K562 (cell line): ENCODE measurements at regions not wholly inside any gene's neighbourhood (a gene's known extent, or its start where the extent isn't known, plus 50 kb on each side); places are given as distances from the start of the nearest gene placed in this dataset.

Experiments used
- ATAC-seq: fragments of 200-7000 bp; cut with Tn5 transposase; 3 replicates; pipeline ENCODE4 v1.9.1; 2020; ENCODE audit warnings: moderate library complexity
- BruUV-seq: library from RNA; stranded (reverse); fragments of 400-500 nt; replicated peaks from 2 replicates; lab custom pipeline; 2021; lab: Mats Ljungman, UMichigan
- CTCF ChIA-PET: fragments of 300-600 bp; formaldehyde crosslinking; extraction: SDS; loops from one replicate; lab custom pipeline; 2021; ENCODE audit warnings: low intra/inter-chr PET ratio; lab: Yijun Ruan, JAX
- POLR2A ChIA-PET: fragments of 300-600, 350-650 bp; sonication (Branson Sonifier 250); formaldehyde crosslinking; extraction: SDS; loops from one replicate; lab custom pipeline; 2021; ENCODE audit warnings: antibody characterized with exemption, inconsistent platforms; lab: Yijun Ruan, JAX
- DNase-seq, 4 experiments: peaks; one replicate each; pipeline versions ENCODE4 v3.0.0 to v3.0.0-alpha.2; 2011 to 2018; ENCODE audit warnings: low spot score in 3 of 4, mixed read lengths in 3 of 4; ENCODE audit errors: extremely low read depth in 1 of 4
- FAIRE-seq: peaks from 2 replicates; lab custom pipeline; 2011; peaks lifted over from hg19 to GRCh38; lab: Jason Lieb, UNC
- H2AFZ ChIP-seq: 2 replicates; pipeline ENCODE4 v1.6.0; 2011; ENCODE audit warnings: low read depth, low read length, control low read depth, inconsistent platforms
- H3K27ac ChIP-seq: fragments of 200-600 bp; 3 replicates; pipeline ENCODE4 v1.8.0; 2011; ENCODE audit warnings: low read depth, mild to moderate bottlenecking, control low read depth, inconsistent platforms, low read length, moderate library complexity, mixed read lengths; ENCODE audit errors: extremely low read depth
- H3K27me3 ChIP-seq, 2 experiments: fragments of 300-600 bp in 1 of 2; 2 replicates in 1 of 2; 3 replicates in 1 of 2; pipeline versions ENCODE4 v1.6.0 to v1.8.0; 2011; ENCODE audit warnings: inconsistent platforms in 2 of 2, low read length in 2 of 2, mild to moderate bottlenecking in 1 of 2, mixed read lengths in 1 of 2, moderate library complexity in 1 of 2; ENCODE audit not compliant: control insufficient read depth in 2 of 2, insufficient read depth in 2 of 2
- H3K36me3 ChIP-seq: fragments of 300-600 bp; 3 replicates; pipeline ENCODE4 v1.8.0; 2011; ENCODE audit warnings: mild to moderate bottlenecking, low read length, inconsistent platforms; ENCODE audit not compliant: control insufficient read depth, insufficient read depth
- H3K4me1 ChIP-seq, 2 experiments: fragments of 200-600 bp in 1 of 2; replicated peaks in 1 of 2; 2 replicates in 1 of 2; 3 replicates in 1 of 2; pipeline versions ENCODE4 v1.5.1 to v1.8.0; 2011; ENCODE audit warnings: inconsistent platforms in 2 of 2, low read length in 2 of 2, mild to moderate bottlenecking in 1 of 2, mixed read lengths in 1 of 2, moderate library complexity in 1 of 2; ENCODE audit not compliant: control insufficient read depth in 2 of 2, insufficient read depth in 2 of 2
- H3K4me2 ChIP-seq: 2 replicates; pipeline ENCODE4 v1.6.1; 2011; ENCODE audit warnings: low read length, control low read depth, inconsistent platforms, mixed read lengths; ENCODE audit not compliant: insufficient read depth
- H3K4me3 ChIP-seq: fragments of 200-600 bp; sonication (generic), shearing (Covaris generic); 2 replicates; pipeline ENCODE4 v1.5.1; 2016; ENCODE audit warnings: control low read depth, inconsistent platforms
- H3K79me2 ChIP-seq: fragments of 200-600 bp; 3 replicates; pipeline ENCODE4 v1.8.0; 2011; ENCODE audit warnings: low read length, inconsistent platforms; ENCODE audit not compliant: control insufficient read depth, insufficient read depth
- H3K9ac ChIP-seq, 2 experiments: 2 replicates each; pipeline versions ENCODE4 v1.6.0 to v1.6.1; 2011; ENCODE audit warnings: low read depth in 2 of 2, low read length in 2 of 2, control low read depth in 1 of 2, inconsistent platforms in 1 of 2, mild to moderate bottlenecking in 1 of 2, mixed read lengths in 1 of 2; ENCODE audit not compliant: insufficient read depth in 1 of 2
- H3K9me1 ChIP-seq: one replicate; pipeline ENCODE4 v1.6.0; 2011; ENCODE audit warnings: inconsistent platforms, mild to moderate bottlenecking, low read length, moderate library complexity; ENCODE audit not compliant: control insufficient read depth, insufficient read depth
- H3K9me3 ChIP-seq: replicated peaks from 2 replicates; pipeline ENCODE4 v1.5.1; 2011; ENCODE audit warnings: low read depth, low read length, inconsistent platforms; ENCODE audit not compliant: control insufficient read depth, insufficient read depth
- H4K20me1 ChIP-seq: replicated peaks from 2 replicates; pipeline ENCODE4 v1.6.1; 2011; ENCODE audit warnings: low read length, inconsistent platforms, mixed read lengths; ENCODE audit not compliant: control insufficient read depth, insufficient read depth
- SMARCE1 ChIP-seq: fragments of 450-650 bp; IDR thresholded peaks from 2 replicates; pipeline ENCODE4 v1.7.1; 2016; ENCODE audit warnings: mild to moderate bottlenecking
- SPI1 ChIP-seq: IDR thresholded peaks from 2 replicates; pipeline ENCODE4 v1.6.1; 2011; ENCODE audit warnings: low read depth, low read length, control low read depth, borderline replicate concordance
- ZNF174 ChIP-seq: fragments of 250-450 bp; sonication (Bioruptor Pico); IDR thresholded peaks from 2 replicates; pipeline ENCODE4 v1.4.0; 2020; ENCODE audit warnings: mild to moderate bottlenecking
- WGBS: fragments of 100-300 bp; shearing (Covaris generic); methylation state at CpG from one replicate; pipeline ENCODE4 v1.1.6; 2016; ENCODE audit warnings: low coverage, mixed read lengths; ENCODE audit not compliant: insufficient coverage; ENCODE audit errors: missing lambda C conversion rate; 5-methylcytosine and 5-hydroxymethylcytosine counted together
- in situ Hi-C: fragments of 300-500 bp; cut with MboI; formaldehyde crosslinking; loops from 4 replicates; pipeline ENCODE4 v1.15.0; 2018; ENCODE audit warnings: inconsistent platforms, mixed read lengths
- intact Hi-C: fragments of 100-400 bp; cut with micrococcal nuclease; formaldehyde crosslinking; loops from 2 replicates; pipeline ENCODE4 v1.14.2; 2022
- TF ChIP-seq, protein P1 (sequence below): fragments of 200-400 bp; formaldehyde crosslinking; IDR thresholded peaks from 2 replicates; pipeline ENCODE4 v1.6.1; 2017; ENCODE audit warnings: mild to moderate bottlenecking, low read depth, low read length, moderate library complexity
- TF ChIP-seq, protein P2 (sequence below), 2 experiments: IDR thresholded peaks; 2 replicates each; pipeline ENCODE4 v1.6.1; 2011; ENCODE audit warnings: borderline replicate concordance in 1 of 2, control low read depth in 1 of 2, low read depth in 1 of 2, low read length in 1 of 2, mild to moderate bottlenecking in 1 of 2, mixed read lengths in 1 of 2, moderate library complexity in 1 of 2; ENCODE audit not compliant: insufficient read depth in 1 of 2, insufficient read length in 1 of 2, poor library complexity in 1 of 2, severe bottlenecking in 1 of 2; ENCODE audit errors: extremely low read depth in 1 of 2

DNA sequence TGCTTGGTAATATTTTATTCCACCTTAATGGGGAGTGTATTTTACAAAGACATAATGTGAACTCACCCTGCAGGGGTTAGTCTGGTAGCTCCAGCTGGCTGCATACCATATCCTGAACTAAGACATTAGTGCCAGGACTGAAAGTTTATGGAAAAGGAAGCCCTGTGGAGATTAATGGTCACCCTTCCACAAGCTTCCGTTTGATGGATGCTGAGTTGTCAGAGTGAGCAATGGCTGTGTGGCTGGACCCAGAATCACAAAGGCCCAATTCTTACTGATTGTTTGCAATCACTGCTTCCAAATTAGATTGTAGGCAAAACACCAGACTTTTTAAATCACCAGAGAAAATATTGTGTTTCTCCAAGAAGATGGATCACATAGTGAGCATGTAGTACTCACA lies 90.1 kb upstream of the TRPC7 start (continued):
- TF ChIP-seq, protein P1, sequence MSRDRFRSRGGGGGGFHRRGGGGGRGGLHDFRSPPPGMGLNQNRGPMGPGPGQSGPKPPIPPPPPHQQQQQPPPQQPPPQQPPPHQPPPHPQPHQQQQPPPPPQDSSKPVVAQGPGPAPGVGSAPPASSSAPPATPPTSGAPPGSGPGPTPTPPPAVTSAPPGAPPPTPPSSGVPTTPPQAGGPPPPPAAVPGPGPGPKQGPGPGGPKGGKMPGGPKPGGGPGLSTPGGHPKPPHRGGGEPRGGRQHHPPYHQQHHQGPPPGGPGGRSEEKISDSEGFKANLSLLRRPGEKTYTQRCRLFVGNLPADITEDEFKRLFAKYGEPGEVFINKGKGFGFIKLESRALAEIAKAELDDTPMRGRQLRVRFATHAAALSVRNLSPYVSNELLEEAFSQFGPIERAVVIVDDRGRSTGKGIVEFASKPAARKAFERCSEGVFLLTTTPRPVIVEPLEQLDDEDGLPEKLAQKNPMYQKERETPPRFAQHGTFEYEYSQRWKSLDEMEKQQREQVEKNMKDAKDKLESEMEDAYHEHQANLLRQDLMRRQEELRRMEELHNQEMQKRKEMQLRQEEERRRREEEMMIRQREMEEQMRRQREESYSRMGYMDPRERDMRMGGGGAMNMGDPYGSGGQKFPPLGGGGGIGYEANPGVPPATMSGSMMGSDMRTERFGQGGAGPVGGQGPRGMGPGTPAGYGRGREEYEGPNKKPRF = no peak
- TF ChIP-seq SMARCE1 = no peak
- TF ChIP-seq, protein P2, sequence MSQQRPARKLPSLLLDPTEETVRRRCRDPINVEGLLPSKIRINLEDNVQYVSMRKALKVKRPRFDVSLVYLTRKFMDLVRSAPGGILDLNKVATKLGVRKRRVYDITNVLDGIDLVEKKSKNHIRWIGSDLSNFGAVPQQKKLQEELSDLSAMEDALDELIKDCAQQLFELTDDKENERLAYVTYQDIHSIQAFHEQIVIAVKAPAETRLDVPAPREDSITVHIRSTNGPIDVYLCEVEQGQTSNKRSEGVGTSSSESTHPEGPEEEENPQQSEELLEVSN (IDR thresholded peaks at IDR 0.05; ENCODE audit: borderline replicate concordance in 1 of 2, extremely low read depth in 1 of 2, insufficient read depth in 1 of 2, insufficient read length in 1 of 2, low read depth in 1 of 2, low read length in 1 of 2, poor library complexity in 1 of 2, severe bottlenecking in 1 of 2) = no peak

DNA sequence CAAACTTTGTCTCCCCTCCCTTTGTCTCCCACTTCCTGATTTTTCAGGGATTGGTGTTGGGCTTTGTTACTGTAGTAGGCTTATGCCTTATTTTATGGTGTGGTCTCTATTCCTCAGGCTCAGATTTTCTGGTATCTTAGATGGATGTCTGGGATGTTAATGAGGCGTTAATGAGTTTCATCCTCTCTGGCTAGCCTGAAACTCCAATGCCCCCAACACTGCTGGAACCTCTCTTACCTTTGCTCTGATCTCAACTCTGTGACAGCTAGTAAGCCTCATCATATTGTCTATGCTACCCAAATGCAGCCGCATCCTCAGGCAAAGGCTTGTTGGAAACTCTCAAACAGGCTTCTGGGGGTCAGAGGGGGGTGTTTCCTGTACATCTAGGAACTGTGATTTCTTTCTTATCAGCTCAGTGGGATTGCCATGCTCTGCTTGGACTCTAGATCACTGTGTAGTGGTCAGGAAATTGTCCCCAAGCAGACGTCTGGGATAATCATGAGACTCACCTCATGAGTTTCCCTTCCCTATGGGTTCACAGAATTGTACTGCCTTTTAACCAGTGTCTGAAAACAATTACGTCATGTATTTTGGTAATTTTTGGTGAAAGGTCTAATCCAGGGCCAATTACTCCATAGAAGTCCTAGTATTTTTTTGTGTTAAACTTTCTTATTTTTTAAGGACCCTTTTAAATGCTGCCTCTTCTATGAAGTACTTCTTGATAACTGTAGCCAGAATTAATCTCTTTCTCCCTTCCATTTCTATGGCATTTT lies 88.8 kb upstream of the TRPC7 start:
- POLR2A ChIA-PET = no interaction called here
- no peaks in the 10 kb centered on the region for H3K4me1 ChIP-seq
- no peak for DNase-seq
- CTCF ChIA-PET = interaction anchor here (0.5 kb wide), 1 partner anchor 12 kb away, joined by 3 read pairs; no protein-coding TSS in a partner anchor
- H3K9me3 ChIP-seq = no peaks in the 10 kb centered on the region
- no peaks in the 10 kb centered on the region for H4K20me1 ChIP-seq
- H3K9ac ChIP-seq = no peak overlapping the region
- TF ChIP-seq ZNF174 (CRISPR knock-in tag) = no peak
- peak; percentile 54; the same call in 1 of the 2 replicates for TF ChIP-seq SPI1
- no peak for FAIRE-seq
- no peak overlapping the region for H3K27ac ChIP-seq
- H3K36me3 ChIP-seq = no peaks in the 10 kb centered on the region
- no TSS peak for BruUV-seq
- in situ Hi-C loops (no loop called here), intact Hi-C loops (no loop called here)
- no peak overlapping the region for H3K4me3 ChIP-seq
- ATAC-seq = no peak
- no peak overlapping the region for H2AFZ ChIP-seq
- WGBS = 0% methylated on average over 4 of the region's 4 CpGs
- H3K9me1 ChIP-seq = no peaks in the 10 kb centered on the region
- H3K79me2 ChIP-seq = no peaks in the 10 kb centered on the region
- H3K27me3 ChIP-seq = peaks cover 2 to 5% of the 10 kb centered on the region in 2 experiments; a peak in 4 of 5 replicates
- no peak overlapping the region for H3K4me2 ChIP-seq
